Fibroblast of skin of left quadriceps (primary cell): ENCODE measurements at regions not wholly inside any gene's neighbourhood (a gene's known extent, or its start where the extent isn't known, plus 50 kb on each side); places are given as distances from the start of the nearest gene placed in this dataset.
"Not testable (repeated sequence)": the region's sequence is repeated elsewhere in the genome, so short reads cannot be mapped to it uniquely, and the experiment has no call there.

Experiments used
- DNase-seq, 2 experiments: peaks; one replicate each; pipeline ENCODE4 v3.0.0-alpha.2; 2013; ENCODE audit warnings: low read depth in 2 of 2

DNA sequence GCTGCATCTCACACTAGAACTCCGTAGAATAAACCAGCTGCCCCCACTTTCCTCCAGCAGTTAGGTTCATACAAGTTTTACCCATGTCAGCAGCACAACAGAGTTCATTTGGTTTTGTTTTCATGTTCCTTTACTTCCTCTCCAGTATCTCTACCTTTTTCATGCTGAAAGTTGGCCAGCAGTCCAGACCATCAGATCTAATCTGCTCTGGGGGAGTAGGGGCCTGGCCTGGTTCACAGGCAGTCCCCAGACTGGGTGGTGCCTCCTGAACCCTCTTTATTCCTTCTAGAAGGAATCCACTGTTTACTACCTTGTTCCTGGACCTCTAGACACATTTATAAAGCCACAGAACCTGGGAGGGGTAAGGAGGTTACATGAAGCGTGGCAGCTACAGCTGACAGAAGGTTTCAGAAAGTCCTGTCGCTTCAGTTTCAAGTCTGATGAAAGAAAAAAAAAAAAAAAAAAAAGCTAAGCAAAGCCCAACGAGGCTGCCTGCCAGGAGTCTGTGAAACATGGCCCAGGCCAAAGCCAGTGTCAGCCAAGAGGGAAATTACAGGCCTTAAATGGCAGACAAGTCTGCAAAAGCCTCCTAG lies 184.6 kb upstream of the JUN start:
- DNase-seq, result peak; percentile 17 to 20

- DNase-seq, result not testable (repeated sequence)
Measured at GRCh38 chr1:58969176-58969575, 185.3 kb upstream of the JUN start.

DNA sequence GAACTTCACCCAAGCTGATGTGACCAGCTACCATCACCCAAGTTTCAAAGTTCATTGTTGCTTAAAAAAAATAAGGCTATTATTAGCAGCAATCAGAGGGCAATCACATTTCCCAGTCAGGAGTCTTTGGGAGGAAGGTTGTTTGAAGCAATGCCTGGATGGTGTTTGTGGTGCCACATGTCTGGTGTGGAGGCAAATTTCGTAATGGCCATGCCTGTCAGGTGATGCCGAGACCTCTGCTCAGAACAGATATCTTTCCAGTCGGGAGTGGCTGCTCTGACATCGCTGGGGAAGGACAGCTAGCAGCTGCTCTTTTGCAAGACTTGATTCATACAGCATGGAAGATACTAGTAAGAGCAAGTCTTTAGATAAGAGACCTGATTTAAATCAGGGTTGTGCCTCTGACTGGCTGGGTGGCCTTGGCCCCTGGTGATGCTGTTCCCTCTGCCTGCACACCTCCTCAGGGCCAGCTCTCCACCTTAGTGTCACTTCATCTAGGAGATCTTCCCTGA lies 187.8 kb upstream of the JUN start:
- no peak for DNase-seq

DNA sequence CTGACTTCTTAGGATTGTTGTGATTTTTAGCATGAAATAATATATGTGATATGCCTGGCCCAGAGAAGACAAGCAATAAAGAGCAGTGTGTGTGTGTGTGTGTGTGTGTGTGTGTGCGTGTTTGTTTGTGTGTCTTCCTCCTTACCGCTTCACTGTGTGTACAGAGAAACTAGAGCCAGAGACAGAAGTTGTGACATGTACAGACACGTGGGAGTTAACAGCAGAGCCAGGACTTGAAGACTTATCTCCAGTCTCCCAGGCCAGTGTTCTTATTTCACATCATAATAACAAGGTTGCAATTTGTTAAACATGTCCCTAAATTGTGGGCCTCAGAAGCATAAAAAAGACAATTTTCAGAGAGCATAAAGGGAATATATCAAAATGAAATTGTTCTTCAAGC lies 192.0 kb upstream of the JUN start:
- no peak for DNase-seq

DNA sequence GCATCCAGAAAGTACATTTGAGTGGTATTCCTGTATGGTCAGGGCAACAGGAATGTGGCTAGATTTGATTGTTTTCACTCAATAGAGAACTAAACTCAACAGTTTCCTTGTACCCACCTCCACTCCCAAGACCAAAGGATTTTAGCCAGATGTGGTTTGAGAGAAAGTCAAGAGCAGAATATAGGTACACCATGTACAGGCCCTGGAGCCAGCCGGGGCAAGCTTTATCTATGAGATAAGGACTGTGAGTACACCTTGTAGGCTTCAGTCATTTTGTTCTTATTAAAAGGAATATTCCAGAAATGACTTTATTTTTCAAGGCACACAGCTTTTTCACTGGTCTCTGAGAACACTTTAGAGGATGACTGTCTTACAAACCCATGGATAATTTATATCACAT lies 192.4 kb upstream of the JUN start:
- DNase-seq, result no peak

- no peak for DNase-seq
Measured at GRCh38 chr1:58977598-58977997, 193.8 kb upstream of the JUN start.

DNA sequence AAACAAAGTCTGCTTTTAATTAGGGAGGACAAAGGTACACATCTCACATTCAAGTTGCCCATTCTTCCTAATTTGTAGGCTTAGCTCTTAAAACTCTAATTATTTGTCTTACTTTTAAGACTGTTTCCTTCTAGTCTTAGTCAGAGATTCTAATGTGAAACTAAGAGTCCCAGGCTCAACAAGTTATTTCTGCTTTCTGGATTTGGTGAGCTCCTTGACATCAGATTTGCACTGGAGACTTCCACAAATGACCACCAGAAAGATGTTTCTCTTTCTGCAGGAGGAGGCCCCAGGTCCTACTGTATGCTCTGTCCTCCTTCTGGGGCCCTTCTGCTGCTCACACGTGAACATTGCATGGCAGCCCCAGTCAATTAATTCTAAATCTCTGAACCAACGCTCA lies 194.2 kb upstream of the JUN start:
- no peak for DNase-seq

DNA sequence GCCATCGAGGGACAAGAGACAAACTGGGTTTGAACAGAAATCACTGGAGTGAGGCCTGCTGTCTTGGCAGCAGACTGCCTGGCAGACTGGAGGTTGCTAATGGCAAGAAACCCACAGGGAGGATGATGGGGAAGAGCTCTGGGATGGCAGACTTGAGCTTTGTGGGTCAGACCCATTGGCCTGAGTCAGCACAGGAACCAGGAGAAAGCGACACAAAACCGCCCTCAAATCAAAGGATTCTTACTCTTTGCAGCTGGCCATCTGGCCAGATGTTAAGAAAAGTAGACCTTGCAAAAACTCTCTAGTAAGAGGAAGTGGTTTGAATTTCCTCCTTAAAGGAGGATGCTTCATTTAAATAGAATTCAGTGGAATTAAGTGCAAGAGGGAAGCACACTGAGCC lies 195.2 kb upstream of the JUN start:
- no peak for DNase-seq

- DNase-seq, result no peak
Measured at GRCh38 chr1:58979677-58980076, 195.8 kb upstream of the JUN start.

DNA sequence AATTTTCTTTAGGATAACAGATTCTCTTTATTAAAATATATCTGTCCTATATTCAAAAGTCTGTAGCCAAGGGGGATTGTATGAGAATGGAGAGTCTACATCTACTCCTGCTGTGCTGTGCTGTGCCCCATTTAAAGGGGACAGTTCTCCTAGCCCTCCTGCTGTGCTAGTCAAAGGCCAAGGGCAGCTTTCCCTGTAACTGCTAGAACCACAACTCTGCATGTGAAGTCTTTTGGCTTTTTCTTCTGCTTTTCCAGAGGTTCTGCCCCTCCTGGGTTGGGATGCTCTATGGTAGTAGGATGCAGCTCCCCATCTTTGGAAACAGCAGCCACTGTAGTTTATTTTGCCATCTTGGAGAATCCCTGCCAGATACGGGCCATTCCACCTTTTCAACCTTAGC lies 197.5 kb upstream of the JUN start:
- no peak for DNase-seq

GRCh38 chr1:58982259-58982998 lies 198.6 kb upstream of the JUN start:
- DNase-seq, result no peak

GRCh38 chr1:58983162-58983561 lies 199.3 kb upstream of the JUN start:
- peak; percentile 78 to 81 for DNase-seq

GRCh38 chr1:58983633-58984245 lies 199.9 kb upstream of the JUN start:
- no peak for DNase-seq

DNA sequence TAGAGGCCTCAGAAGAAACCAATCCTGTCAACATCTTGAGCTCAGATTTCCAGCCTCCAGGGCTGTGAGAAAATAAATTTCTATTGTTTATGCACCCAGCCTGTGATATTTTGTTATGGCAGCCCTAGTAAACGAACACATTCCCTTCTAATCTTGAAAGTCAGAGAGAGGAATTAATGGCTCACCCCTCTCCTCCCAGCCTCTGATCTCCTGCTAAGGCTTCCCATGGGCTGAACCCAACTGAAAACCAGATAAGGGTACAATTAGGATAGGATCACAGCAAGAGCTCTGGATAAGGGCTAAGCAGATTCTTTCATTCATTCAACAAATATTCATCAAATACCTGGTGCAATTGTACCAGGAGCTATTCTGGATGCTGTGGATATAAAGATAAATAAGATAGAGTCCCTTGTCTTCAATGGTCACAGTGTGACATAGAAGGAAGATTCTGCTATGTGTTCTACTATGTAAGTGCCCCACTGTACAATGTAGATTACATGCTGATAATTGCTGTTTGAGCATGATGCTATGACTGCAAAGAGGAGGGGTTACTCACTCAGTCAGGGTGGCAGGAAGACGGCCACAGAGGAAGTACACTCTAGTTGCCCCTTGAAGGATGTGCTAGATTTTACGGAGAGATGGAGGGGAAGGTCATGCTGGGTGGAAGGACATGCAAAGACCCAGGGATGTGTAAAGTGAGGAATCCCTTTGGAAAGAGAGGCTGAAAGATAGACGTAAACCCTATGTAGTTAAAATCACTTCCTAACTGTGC lies 203.3 kb upstream of the JUN start:
- DNase-seq, result no peak

DNA sequence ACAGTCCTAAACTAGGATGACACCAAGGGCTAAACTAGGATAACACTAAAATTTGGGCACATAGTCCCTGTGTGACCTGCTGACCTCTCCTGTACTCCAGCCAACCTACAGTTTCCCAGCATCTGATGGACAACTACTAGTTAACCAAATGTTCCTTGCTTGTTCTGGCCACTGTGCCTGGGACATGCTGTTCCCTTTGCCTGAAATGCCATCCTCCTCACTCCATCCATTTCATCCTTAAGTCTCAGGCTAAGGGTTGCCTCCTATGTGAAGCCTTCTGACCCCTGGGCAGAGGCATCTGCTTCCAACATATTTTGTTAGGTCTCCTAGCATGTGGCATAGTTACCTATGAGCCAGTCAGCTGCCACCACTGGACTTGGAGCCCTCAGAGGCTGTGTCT lies 204.9 kb upstream of the JUN start:
- DNase-seq, result no peak

DNA sequence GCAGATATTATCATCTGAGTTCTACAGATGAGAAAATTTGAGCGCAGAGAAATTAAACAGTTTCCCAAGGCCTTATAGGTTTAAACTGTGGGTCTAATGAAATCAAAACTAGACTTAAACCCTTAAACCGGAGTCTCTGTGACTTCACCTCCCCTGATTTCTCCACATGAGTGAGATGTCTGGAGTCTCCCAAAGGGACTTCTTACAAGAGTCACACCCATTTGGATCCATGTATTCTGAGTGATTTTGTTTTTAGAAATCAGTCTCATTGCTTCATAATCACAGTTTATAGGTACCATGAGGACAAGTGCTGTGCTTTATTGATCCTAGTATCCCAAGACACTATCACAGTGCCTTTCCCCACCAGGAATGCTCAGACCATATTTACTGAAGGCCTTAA lies 206.0 kb upstream of the JUN start:
- DNase-seq, result no peak

GRCh38 chr1:58991305-58991704 lies 207.5 kb upstream of the JUN start:
- no peak for DNase-seq

GRCh38 chr1:58992643-58993042 lies 208.8 kb upstream of the JUN start:
- no peak for DNase-seq

DNA sequence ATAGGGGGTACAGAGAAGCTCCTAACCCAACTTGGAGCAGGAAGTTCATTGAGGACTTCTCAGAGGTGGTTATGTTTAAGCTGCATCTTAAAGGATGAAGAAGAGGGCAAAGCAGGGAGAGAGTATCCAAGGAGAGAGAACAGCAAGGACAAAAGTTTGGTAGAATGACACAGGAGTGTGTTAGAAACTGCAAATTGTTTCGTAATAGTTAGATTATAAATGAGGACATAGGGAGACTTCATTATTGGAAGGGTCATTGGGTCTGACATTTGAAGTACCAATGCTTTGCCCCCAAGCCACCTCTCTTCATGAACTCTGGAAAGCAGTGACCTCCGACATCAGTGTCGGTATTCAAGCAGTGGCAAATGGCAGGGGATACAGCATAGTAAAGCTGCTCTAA lies 209.6 kb upstream of the JUN start:
- no peak for DNase-seq

DNA sequence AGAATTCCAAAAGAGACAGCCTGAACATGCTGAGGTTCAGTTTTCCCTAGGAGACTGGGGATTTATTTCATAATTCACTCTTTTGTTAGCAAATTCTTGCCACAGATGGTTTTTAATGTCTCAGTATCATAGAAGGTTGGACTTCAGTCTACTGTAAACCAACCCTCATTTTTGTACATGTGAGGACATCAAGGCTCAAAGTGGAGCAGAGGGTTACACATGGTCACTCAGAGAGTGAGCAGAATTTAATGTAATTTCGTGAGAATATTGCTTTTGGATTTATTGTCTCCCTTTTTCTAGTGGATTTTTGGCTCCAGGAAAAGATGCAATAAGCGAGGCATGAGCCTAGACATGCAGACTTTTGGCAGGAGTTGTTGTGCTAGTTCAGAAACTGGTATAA lies 210.8 kb upstream of the JUN start:
- no peak for DNase-seq

- DNase-seq, result no peak
Measured at GRCh38 chr1:58996341-58997059, 212.7 kb upstream of the JUN start.

DNA sequence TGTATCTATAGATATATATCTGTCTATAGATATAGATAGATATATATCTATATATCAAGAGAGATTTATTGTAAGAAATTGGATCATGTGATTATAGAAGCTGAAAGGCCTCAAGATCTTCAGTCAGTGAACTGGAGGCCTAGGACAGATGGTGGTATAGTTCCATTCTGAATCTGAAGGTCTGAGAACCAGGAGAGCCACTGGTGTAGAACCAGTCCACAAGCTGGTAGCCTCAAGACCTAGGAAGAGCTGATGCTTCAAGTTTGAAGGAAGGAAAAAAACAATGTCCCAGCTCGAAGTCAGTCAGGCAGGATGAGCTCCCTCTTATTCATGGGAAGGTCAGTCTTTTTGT lies 213.2 kb upstream of the JUN start:
- no peak for DNase-seq
